ENCODE measurements at regions not wholly inside any gene's neighbourhood (a gene's known extent, or its start where the extent isn't known, plus 50 kb on each side); places are given as distances from the start of the nearest gene placed in this dataset.

- TF ChIP-seq CTCF (IDR thresholded peaks at IDR 0.05 in 4 of 5, conservative IDR thresholded peaks at IDR 0.05 in 1 of 5) = no peak
- no peak for TF ChIP-seq POLR2A (IDR thresholded peaks at IDR 0.05)
Observed at GRCh38 chr2:173657996-173658717, 303.5 kb downstream of the CDCA7 start.
